Superior temporal gyrus (tissue), 1 donor: ENCODE measurements at regions not wholly inside any gene's neighbourhood (a gene's known extent, or its start where the extent isn't known, plus 50 kb on each side); places are given as distances from the start of the nearest gene placed in this dataset.

Experiments
- DNase-seq: peaks from one replicate; pipeline ENCODE4 v3.0.0-alpha.2; 2016; ENCODE audit errors: extremely low spot score

GRCh38 chr3:159616234-159616825 lies 372.3 kb upstream of the IL12A start:
- DNase-seq, result no peak

GRCh38 chr3:159619341-159619885 lies 369.2 kb upstream of the IL12A start:
- no peak for DNase-seq

GRCh38 chr3:159620281-159620680 lies 368.4 kb upstream of the IL12A start:
- no peak for DNase-seq

- no peak for DNase-seq
Observed at GRCh38 chr3:159620873-159621272, 367.8 kb upstream of the IL12A start.

GRCh38 chr3:159624616-159625015 lies 364.0 kb upstream of the IL12A start:
- DNase-seq, result no peak

GRCh38 chr3:159625594-159625993 lies 363.0 kb upstream of the IL12A start:
- no peak for DNase-seq

GRCh38 chr3:159626598-159626997 lies 362.0 kb upstream of the IL12A start:
- DNase-seq, result no peak

GRCh38 chr3:159627229-159627628 lies 361.4 kb upstream of the IL12A start:
- no peak for DNase-seq

GRCh38 chr3:159627634-159628033 lies 361.0 kb upstream of the IL12A start:
- DNase-seq, result no peak

- no peak for DNase-seq
Observed at GRCh38 chr3:159629329-159630084, 359.1 kb upstream of the IL12A start.

- DNase-seq, result no peak
Observed at GRCh38 chr3:159631226-159631625, 357.4 kb upstream of the IL12A start.

- no peak for DNase-seq
Observed at GRCh38 chr3:159632128-159632527, 356.5 kb upstream of the IL12A start.

GRCh38 chr3:159632851-159633250 lies 355.8 kb upstream of the IL12A start:
- DNase-seq, result no peak

- DNase-seq, result no peak
Observed at GRCh38 chr3:159634483-159634882, 354.2 kb upstream of the IL12A start.

- no peak for DNase-seq
Observed at GRCh38 chr3:159635047-159635641, 353.5 kb upstream of the IL12A start.

- DNase-seq, result no peak
Observed at GRCh38 chr3:159637883-159638542, 350.6 kb upstream of the IL12A start.

- DNase-seq, result no peak
Observed at GRCh38 chr3:159640225-159640624, 348.4 kb upstream of the IL12A start.

GRCh38 chr3:159643406-159643805 lies 345.2 kb upstream of the IL12A start:
- no peak for DNase-seq

- DNase-seq, result no peak
Observed at GRCh38 chr3:159645874-159646273, 342.8 kb upstream of the IL12A start.

GRCh38 chr3:159649951-159650350 lies 338.7 kb upstream of the IL12A start:
- DNase-seq, result no peak

- DNase-seq, result no peak
Observed at GRCh38 chr3:159650726-159651125, 337.9 kb upstream of the IL12A start.

GRCh38 chr3:159652452-159652851 lies 336.2 kb upstream of the IL12A start:
- no peak for DNase-seq
